Kidney epithelial cell (primary cell): ENCODE measurements at regions not wholly inside any gene's neighbourhood (a gene's known extent, or its start where the extent isn't known, plus 50 kb on each side); places are given as distances from the start of the nearest gene placed in this dataset.
"Not testable (repeated sequence)": the region's sequence is repeated elsewhere in the genome, so short reads cannot be mapped to it uniquely, and the experiment has no call there.

Source experiments
- DNase-seq: peaks from one replicate; pipeline ENCODE4 v3.0.0-alpha.2; 2010; ENCODE audit warnings: low read depth
- H3K27me3 ChIP-seq: 2 replicates; pipeline ENCODE4 v1.6.0; 2011; ENCODE audit warnings: low read length; ENCODE audit not compliant: control insufficient read depth, insufficient read depth
- H3K36me3 ChIP-seq: 2 replicates; pipeline ENCODE4 v1.5.1; 2011; ENCODE audit warnings: low read length; ENCODE audit not compliant: control insufficient read depth, insufficient read depth
- H3K4me3 ChIP-seq: 2 replicates; pipeline ENCODE4 v1.5.1; 2011; ENCODE audit warnings: low read depth, mild to moderate bottlenecking, control low read depth, low read length
- TF ChIP-seq, protein P1 (sequence below): IDR thresholded peaks from 2 replicates; pipeline ENCODE4 v1.5.1; 2011; ENCODE audit warnings: mild to moderate bottlenecking, moderate library complexity, low read length, control low read depth, inconsistent platforms; ENCODE audit not compliant: insufficient read depth, poor library complexity, severe bottlenecking

- TF ChIP-seq, protein P1, sequence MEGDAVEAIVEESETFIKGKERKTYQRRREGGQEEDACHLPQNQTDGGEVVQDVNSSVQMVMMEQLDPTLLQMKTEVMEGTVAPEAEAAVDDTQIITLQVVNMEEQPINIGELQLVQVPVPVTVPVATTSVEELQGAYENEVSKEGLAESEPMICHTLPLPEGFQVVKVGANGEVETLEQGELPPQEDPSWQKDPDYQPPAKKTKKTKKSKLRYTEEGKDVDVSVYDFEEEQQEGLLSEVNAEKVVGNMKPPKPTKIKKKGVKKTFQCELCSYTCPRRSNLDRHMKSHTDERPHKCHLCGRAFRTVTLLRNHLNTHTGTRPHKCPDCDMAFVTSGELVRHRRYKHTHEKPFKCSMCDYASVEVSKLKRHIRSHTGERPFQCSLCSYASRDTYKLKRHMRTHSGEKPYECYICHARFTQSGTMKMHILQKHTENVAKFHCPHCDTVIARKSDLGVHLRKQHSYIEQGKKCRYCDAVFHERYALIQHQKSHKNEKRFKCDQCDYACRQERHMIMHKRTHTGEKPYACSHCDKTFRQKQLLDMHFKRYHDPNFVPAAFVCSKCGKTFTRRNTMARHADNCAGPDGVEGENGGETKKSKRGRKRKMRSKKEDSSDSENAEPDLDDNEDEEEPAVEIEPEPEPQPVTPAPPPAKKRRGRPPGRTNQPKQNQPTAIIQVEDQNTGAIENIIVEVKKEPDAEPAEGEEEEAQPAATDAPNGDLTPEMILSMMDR = no peak
- no peak for DNase-seq
- Histone ChIP-seq H3K36me3 (no peaks in the 10 kb centered on the region), H3K4me3 (no peak overlapping the region), H3K27me3 (no peaks in the 10 kb centered on the region)
Measured at GRCh38 chr3:81823882-81824395, 62.5 kb upstream of the GBE1 start.

- Histone ChIP-seq H3K27me3 (no peaks in the 10 kb centered on the region), H3K36me3 (no peaks in the 10 kb centered on the region), H3K4me3 (no peak overlapping the region)
- TF ChIP-seq, protein P1 = no peak
- DNase-seq = no peak
Measured at GRCh38 chr3:81823086-81823485, 61.6 kb upstream of the GBE1 start.

DNA sequence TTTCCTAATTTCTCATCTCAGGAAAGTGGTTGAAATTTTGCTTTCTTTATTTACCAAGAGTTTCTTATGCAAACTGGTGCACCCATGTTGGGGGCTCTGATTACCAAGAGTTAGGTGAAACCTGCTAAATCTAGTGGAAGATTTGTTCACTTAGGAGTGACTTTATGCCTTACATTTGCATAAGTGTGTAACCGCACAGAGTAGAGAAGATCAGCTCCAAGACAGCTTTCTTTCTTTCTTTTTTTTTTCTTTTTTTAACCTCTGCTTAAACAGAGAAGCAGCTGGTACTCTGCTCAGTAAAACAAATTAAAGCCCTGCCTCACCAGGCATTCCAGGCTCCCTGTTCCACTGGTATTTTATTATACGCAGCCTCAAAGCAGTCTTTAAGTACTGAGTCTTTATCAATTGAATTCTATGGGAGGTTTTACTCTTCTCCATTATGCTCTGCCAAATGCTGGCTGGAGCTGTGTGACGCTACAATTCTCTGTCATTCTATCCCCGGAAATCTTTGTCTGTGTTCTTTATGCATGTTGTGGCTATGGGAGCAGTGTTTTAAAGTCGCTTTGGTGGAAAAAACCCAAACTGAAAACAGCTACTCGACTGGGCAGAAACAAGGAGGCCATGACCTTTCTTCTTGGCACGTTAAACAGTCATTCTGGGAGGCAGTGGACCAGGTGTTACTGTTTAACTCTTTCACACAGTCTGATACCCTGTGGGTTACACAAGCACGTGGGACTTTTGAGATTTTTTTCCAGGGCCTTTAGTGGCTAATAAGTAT lies 55.2 kb upstream of the GBE1 start:
- DNase-seq = peak; percentile 77
- no peaks in the 10 kb centered on the region for H3K27me3 ChIP-seq
- H3K4me3 ChIP-seq = no peak overlapping the region
- TF ChIP-seq, protein P1 = no peak
- no peaks in the 10 kb centered on the region for H3K36me3 ChIP-seq

DNA sequence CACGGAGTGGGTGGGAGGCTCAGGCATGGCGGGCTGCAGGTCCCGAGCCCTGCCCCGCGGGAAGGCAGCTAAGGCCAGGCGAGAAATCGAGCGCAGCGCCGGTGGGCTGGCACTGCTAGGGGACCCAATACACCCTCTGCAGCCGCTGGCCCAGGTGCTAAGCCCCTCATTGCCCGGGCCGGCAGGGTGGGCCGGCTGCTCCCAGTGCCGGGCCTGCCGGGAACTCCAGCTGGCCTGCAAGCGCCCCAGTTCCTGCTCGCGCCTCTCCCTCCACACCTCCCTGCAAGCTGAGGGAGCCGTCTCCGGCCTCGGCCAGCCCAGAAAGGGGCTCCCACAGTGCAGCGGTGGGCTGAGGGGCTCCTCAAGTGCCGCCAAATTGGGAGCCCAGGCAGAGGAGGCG lies 50.7 kb upstream of the GBE1 start:
- H3K36me3 ChIP-seq = not testable (repeated sequence)

More for the DNA sequence above, 50.7 kb upstream of the GBE1 start:
- H3K4me3 ChIP-seq, H3K27me3 ChIP-seq, DNase-seq: not testable (repeated sequence)
